HCEC 1CT (cell line): ENCODE measurements at regions not wholly inside any gene's neighbourhood (a gene's known extent, or its start where the extent isn't known, plus 50 kb on each side); places are given as distances from the start of the nearest gene placed in this dataset.
A peak's percentile ranks its signal among the peaks of the same experiment; 100 is the strongest.
"Not testable (repeated sequence)": the region's sequence is repeated elsewhere in the genome, so short reads cannot be mapped to it uniquely, and the experiment has no call there.

Source experiments
- DNase-seq: peaks from one replicate; pipeline ENCODE4 v3.0.0-alpha.2; 2017

- no peak for DNase-seq
Measured at GRCh38 chr2:160735696-160736095, 242.1 kb upstream of the RBMS1 start.

- DNase-seq = peak; percentile 81
Measured at GRCh38 chr2:160736148-160737028, 242.8 kb upstream of the RBMS1 start.

GRCh38 chr2:160737247-160737646, 243.6 kb upstream of the RBMS1 start:
- DNase-seq = no peak

GRCh38 chr2:160741271-160741670, 247.7 kb upstream of the RBMS1 start:
- DNase-seq = no peak

GRCh38 chr2:160741815-160742214, 248.2 kb upstream of the RBMS1 start:
- no peak for DNase-seq

GRCh38 chr2:160742667-160743066, 249.1 kb upstream of the RBMS1 start:
- peak; percentile 47 for DNase-seq

GRCh38 chr2:160747501-160748170, 254.0 kb upstream of the RBMS1 start:
- DNase-seq = peak; percentile 92

- peak; percentile 63 for DNase-seq
Measured at GRCh38 chr2:160751021-160751420, 257.4 kb upstream of the RBMS1 start.

- DNase-seq = peak; percentile 62
Measured at GRCh38 chr2:160752475-160753330, 259.1 kb upstream of the RBMS1 start.

- DNase-seq = no peak
Measured at GRCh38 chr2:160753331-160753654, 259.7 kb upstream of the RBMS1 start.

GRCh38 chr2:160753960-160754359, 260.4 kb upstream of the RBMS1 start:
- no peak for DNase-seq

- no peak for DNase-seq
Measured at GRCh38 chr2:160756481-160756880, 262.9 kb upstream of the RBMS1 start.

- not testable (repeated sequence) for DNase-seq
Measured at GRCh38 chr2:160762493-160763128, 269.0 kb upstream of the RBMS1 start.

GRCh38 chr2:160783474-160783873, 289.9 kb upstream of the RBMS1 start:
- DNase-seq = no peak

GRCh38 chr2:160784034-160784433, 290.4 kb upstream of the RBMS1 start:
- peak; percentile 7 for DNase-seq

GRCh38 chr2:160790738-160791137, 297.1 kb upstream of the RBMS1 start:
- DNase-seq = no peak

- no peak for DNase-seq
Measured at GRCh38 chr2:160791884-160792283, 298.3 kb upstream of the RBMS1 start.

- DNase-seq = no peak
Measured at GRCh38 chr2:160792837-160793236, 299.2 kb upstream of the RBMS1 start.

GRCh38 chr2:160794926-160795325, 301.3 kb upstream of the RBMS1 start:
- DNase-seq = no peak

- no peak for DNase-seq
Measured at GRCh38 chr2:160803881-160804280, 310.3 kb upstream of the RBMS1 start.

- DNase-seq = no peak
Measured at GRCh38 chr2:160810406-160810805, 316.8 kb upstream of the RBMS1 start.

- no peak for DNase-seq
Measured at GRCh38 chr2:160812830-160813505, 319.4 kb upstream of the RBMS1 start.
